Right lobe of liver (tissue), 6 donors: ENCODE measurements at regions not wholly inside any gene's neighbourhood (a gene's known extent, or its start where the extent isn't known, plus 50 kb on each side); places are given as distances from the start of the nearest gene placed in this dataset.

Experiments used
- ATAC-seq, 4 donors: fragments of 200-7000 bp; cut with Tn5 transposase; one replicate each; pipeline ENCODE4 v1.9.1; 2020; ENCODE audit warnings: mild to moderate bottlenecking in 4 of 4, moderate library complexity in 4 of 4
- DNase-seq, 3 donors: peaks; one replicate each; pipeline ENCODE4 v3.0.0-alpha.2; 2020
- H3K27ac ChIP-seq, 3 donors: fragments of 200-600 bp; one replicate each; pipeline ENCODE4 v1.8.0; 2022
- H3K27me3 ChIP-seq, 2 donors: fragments of 200-600 bp; one replicate each; pipeline ENCODE4 v1.8.0; 2022
- H3K36me3 ChIP-seq, 4 donors: fragments of 200-600 bp; sonication (generic) in 1 of 4; one replicate each; pipeline versions ENCODE4 v1.5.1 to v1.8.0; 2017 to 2022; ENCODE audit warnings: control low read depth in 1 of 4
- H3K4me1 ChIP-seq, 4 donors: fragments of 200-600 bp; sonication (generic) in 1 of 4; one replicate each; pipeline versions ENCODE4 v1.5.1 to v1.8.0; 2017 to 2022; ENCODE audit warnings: control low read depth in 1 of 4
- H3K4me3 ChIP-seq, 3 donors: fragments of 200-600 bp; one replicate each; pipeline ENCODE4 v1.8.0; 2022
- H3K9me3 ChIP-seq, 4 donors: fragments of 200-600 bp; sonication (generic) in 1 of 4; one replicate each; pipeline versions ENCODE4 v1.5.1 to v1.8.0; 2017 to 2022; ENCODE audit warnings: control low read depth in 1 of 4
- POLR2A ChIP-seq: fragments of 450-650 bp; IDR thresholded peaks from one replicate; pipeline ENCODE4 v1.6.1; 2017; ENCODE audit warnings: antibody characterized with exemption, mild to moderate bottlenecking
- WGBS: methylation state at CpG from one replicate; pipeline ENCODE4 v1.1.6; 2018; ENCODE audit warnings: low coverage, low lambda C conversion rate; ENCODE audit not compliant: insufficient coverage; ENCODE audit errors: missing lambda C conversion rate; 5-methylcytosine and 5-hydroxymethylcytosine counted together
- intact Hi-C, 2 donors: fragments of 100-400 bp; cut with DNase I; formaldehyde crosslinking; loops; one replicate each; pipeline versions ENCODE4 v1.11.2 to v1.14.1; 2022
- TF ChIP-seq, protein P1 (sequence below), 4 donors: fragments of 200-600 bp in 3 of 4; fragments of 450-650 bp in 1 of 4; IDR thresholded peaks; one replicate each; pipeline versions ENCODE4 v1.5.1 to v1.8.0; 2016 to 2022; ENCODE audit warnings: antibody characterized with exemption in 4 of 4, mild to moderate bottlenecking in 2 of 4
- donor health status: DM: no; HTN: yes; CAD: no.
- donor health status: DM: no; HTN: no; CAD: no.
- donor health status: DM: no; HTN: no; CAD: no.
- donor health status: DM: no; HTN: yes; CAD: no.
- donor health status: DM: no; HTN: yes; CAD: no.

DNA sequence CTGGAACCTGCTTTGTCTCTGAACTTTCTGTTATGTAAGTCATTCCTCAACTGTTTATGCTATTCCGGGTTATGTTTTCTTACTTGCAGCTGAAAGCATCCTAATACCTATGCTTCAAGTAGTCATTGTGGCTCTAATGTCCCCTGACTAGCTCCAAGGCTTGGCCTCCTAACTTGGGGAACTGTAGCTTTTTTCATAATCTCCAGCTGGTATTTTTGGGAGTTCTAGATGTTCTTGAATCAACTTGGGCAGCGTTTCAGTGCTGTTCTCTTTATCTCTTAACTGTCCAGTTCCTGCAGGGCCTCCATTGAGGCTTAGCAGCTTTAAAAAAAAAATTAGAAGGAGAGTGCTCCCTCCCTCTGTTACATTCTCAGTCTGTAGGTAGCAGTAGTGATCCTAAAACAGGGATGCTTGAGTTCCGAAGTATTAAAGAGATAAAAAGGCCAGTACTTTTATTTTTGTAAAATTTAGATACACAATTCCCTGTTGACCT, 100.0 kb upstream of the ACTBL2 start:
- no peak for ATAC-seq
- H3K36me3 ChIP-seq: no peaks in the 10 kb centered on the region
- H3K4me1 ChIP-seq: no peaks in the 10 kb centered on the region
- H3K27ac ChIP-seq: no peak overlapping the region
- intact Hi-C loops: no loop called here
- TF ChIP-seq, protein P1, sequence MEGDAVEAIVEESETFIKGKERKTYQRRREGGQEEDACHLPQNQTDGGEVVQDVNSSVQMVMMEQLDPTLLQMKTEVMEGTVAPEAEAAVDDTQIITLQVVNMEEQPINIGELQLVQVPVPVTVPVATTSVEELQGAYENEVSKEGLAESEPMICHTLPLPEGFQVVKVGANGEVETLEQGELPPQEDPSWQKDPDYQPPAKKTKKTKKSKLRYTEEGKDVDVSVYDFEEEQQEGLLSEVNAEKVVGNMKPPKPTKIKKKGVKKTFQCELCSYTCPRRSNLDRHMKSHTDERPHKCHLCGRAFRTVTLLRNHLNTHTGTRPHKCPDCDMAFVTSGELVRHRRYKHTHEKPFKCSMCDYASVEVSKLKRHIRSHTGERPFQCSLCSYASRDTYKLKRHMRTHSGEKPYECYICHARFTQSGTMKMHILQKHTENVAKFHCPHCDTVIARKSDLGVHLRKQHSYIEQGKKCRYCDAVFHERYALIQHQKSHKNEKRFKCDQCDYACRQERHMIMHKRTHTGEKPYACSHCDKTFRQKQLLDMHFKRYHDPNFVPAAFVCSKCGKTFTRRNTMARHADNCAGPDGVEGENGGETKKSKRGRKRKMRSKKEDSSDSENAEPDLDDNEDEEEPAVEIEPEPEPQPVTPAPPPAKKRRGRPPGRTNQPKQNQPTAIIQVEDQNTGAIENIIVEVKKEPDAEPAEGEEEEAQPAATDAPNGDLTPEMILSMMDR (IDR thresholded peaks at IDR 0.05): no peak
- H3K9me3 ChIP-seq: no peaks in the 10 kb centered on the region
- no peaks in the 10 kb centered on the region for H3K27me3 ChIP-seq
- no peak for DNase-seq
- H3K4me3 ChIP-seq: no peak overlapping the region
- 60% methylated on average over 3 of the region's 3 CpGs for WGBS

DNA sequence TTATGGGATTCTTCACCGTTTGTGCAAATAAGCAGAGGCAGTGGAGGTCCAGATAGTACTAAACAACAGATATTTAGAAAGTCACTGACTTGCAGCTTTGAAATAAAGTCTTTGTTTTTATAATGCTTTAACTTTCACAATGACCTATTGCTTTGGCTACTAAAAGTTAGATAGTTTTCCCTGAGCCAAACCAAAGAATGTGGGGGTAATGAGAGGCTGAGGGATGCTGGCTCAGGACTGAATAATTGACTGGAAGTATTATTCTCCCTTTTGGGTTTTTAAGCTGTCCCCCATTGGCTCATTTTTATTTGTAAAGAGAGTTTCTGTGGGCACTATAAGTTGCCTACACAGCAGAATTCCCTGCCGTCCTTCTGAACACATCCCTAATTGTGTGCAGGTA, 99.2 kb upstream of the ACTBL2 start:
- no peak for ATAC-seq
- 46% methylated on average over 2 of the region's 2 CpGs for WGBS
- H3K36me3 ChIP-seq: no peaks in the 10 kb centered on the region
- H3K27me3 ChIP-seq: no peaks in the 10 kb centered on the region
- TF ChIP-seq, protein P1 (IDR thresholded peaks at IDR 0.05): no peak
- TF ChIP-seq POLR2A: no peak
- no peak for DNase-seq
- intact Hi-C loops: no loop called here
- H3K9me3 ChIP-seq: no peaks in the 10 kb centered on the region
- no peak overlapping the region for H3K4me3 ChIP-seq
- no peaks in the 10 kb centered on the region for H3K4me1 ChIP-seq
- H3K27ac ChIP-seq: no peak overlapping the region

DNA sequence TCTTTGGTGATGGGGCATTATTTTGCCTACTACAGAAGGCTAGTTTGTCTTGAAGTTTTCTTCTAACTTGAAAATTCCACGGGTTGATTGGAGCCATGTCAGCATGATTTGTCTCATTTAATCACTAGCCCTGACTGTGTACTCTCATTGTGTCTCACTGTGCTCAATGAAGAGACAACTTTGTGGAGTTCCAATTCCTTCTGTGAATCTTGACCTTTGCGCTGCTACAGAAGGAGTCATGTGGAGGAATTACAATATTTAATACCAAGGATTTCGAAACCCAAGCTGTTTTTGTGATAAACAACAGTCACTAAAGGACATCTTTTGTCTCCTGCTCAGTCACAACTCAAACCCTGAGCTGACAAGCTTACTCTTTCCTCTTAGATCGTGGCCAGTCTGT, 98.6 kb upstream of the ACTBL2 start:
- whole genome bisulfite sequencing: 70% methylated on average over 4 of the region's 4 CpGs
- H3K27me3 ChIP-seq: no peaks in the 10 kb centered on the region
- intact Hi-C loops: no loop called here
- H3K27ac ChIP-seq: no peak overlapping the region
- ATAC-seq (no peak), DNase-seq (no peak)
- H3K36me3 ChIP-seq: no peaks in the 10 kb centered on the region
- H3K9me3 ChIP-seq: no peaks in the 10 kb centered on the region
- no peak for TF ChIP-seq POLR2A
- TF ChIP-seq, protein P1 (IDR thresholded peaks at IDR 0.05): no peak
- no peak overlapping the region for H3K4me3 ChIP-seq
- no peaks in the 10 kb centered on the region for H3K4me1 ChIP-seq

DNA sequence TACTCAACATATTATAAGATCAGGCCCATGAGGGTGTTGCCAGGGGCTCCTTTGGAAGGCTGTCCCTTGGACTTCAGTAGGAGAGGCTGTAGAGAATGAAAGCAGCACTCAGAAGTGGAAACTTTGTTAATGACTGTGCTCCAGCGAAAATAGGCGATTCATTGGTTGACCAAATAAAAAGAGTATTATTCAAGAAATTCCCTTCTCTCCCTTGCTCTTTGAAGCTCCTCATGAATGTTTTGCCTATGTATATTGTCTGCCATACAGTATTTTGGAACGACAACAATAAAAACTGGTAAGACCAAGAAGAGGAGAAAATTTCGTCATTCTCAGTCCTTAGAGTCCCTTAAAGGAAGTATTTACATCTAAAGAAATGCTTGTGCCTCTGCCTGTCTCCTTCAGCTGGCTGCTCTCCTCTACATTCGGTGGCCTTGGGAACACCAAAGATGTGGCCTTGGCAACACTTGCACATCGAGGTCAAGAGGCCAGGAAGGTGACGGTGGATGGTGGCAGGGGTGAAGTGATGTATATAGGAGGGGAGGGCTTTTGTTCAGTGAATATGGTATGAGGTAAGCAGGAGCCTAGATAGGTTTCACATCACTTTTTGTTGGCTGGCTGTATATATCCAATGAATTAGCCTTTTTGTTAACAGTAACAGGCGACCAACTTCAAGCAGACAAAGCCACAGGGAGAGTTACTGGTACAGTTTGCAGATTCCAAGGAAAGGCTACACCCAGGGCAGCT, 95.0 kb upstream of the ACTBL2 start:
- H3K4me3 ChIP-seq: no peak overlapping the region
- no peak for DNase-seq
- H3K4me1 ChIP-seq: no peaks in the 10 kb centered on the region
- no peaks in the 10 kb centered on the region for H3K36me3 ChIP-seq
- no peak for TF ChIP-seq POLR2A
- no peaks in the 10 kb centered on the region for H3K9me3 ChIP-seq
- 59% methylated on average over 8 of the region's 8 CpGs for WGBS
- no peak for ATAC-seq
- intact Hi-C loops: no loop called here
- H3K27me3 ChIP-seq: no peaks in the 10 kb centered on the region
- H3K27ac ChIP-seq: no peak overlapping the region

DNA sequence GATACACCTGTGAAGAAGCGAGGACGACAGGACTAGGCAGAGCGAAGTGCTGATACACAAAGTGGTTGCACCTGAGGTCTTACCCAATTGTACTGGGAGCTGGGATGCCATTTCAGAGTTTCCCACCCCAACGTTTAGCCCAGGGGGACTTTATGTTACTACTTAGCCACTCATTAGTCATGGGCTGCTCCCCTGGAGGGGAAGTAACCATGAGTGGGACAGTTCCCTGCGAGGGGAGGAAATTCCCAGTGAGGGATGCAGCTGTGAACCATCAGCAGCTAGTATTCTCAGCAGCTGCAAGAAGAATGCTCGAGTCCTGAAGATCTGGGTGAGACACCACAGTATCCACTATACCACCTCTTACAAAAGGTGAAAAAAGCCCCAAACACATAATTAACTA, 93.7 kb upstream of the ACTBL2 start:
- H3K4me1 ChIP-seq: no peaks in the 10 kb centered on the region
- no peaks in the 10 kb centered on the region for H3K9me3 ChIP-seq
- no peak overlapping the region for H3K4me3 ChIP-seq
- TF ChIP-seq, protein P1 (IDR thresholded peaks at IDR 0.05): no peak
- no peak for TF ChIP-seq POLR2A
- H3K27ac ChIP-seq: no peak overlapping the region
- intact Hi-C loops: no loop called here
- 67% methylated on average over 4 of the region's 6 CpGs for WGBS
- no peaks in the 10 kb centered on the region for H3K36me3 ChIP-seq
- H3K27me3 ChIP-seq: no peaks in the 10 kb centered on the region
- DNase-seq (no peak), ATAC-seq (no peak)
